Heart left ventricle (tissue), 16 donors: ENCODE measurements at regions not wholly inside any gene's neighbourhood (a gene's known extent, or its start where the extent isn't known, plus 50 kb on each side); places are given as distances from the start of the nearest gene placed in this dataset.
"Not testable (repeated sequence)": the region's sequence is repeated elsewhere in the genome, so short reads cannot be mapped to it uniquely, and the experiment has no call there.

Experiments used
- ATAC-seq, 4 donors: fragments of 200-7000 bp; cut with Tn5 transposase; one replicate each; pipeline ENCODE4 v1.9.1; 2020 to 2022; ENCODE audit warnings: moderate library complexity in 4 of 4, mild to moderate bottlenecking in 3 of 4, moderate number of reproducible peaks in 1 of 4
- DNase-seq, 5 donors: peaks; one replicate each; pipeline ENCODE4 v3.0.0-alpha.2; 2020
- H3K27ac ChIP-seq, 12 donors: fragments of 200-600 bp; sonication (generic) in 4 of 12; one replicate each; pipeline versions ENCODE4 v1.5.0 to v1.8.0; 2016 to 2022; ENCODE audit warnings: mild to moderate bottlenecking in 2 of 12
- H3K27me3 ChIP-seq, 9 donors: fragments of 200-600 bp; sonication (generic) in 2 of 9; one replicate each; pipeline versions ENCODE4 v1.5.1 to v1.8.0; 2016 to 2022; ENCODE audit warnings: mild to moderate bottlenecking in 3 of 9
- H3K36me3 ChIP-seq, 9 donors: fragments of 200-600 bp; sonication (generic) in 2 of 9; one replicate each; pipeline versions ENCODE4 v1.5.0 to v1.8.0; 2018 to 2022; ENCODE audit warnings: mild to moderate bottlenecking in 2 of 9
- H3K4me1 ChIP-seq, 12 donors: fragments of 200-600 bp; sonication (generic) in 4 of 12; one replicate each; pipeline versions ENCODE4 v1.5.0 to v1.8.0; 2016 to 2022; ENCODE audit warnings: mild to moderate bottlenecking in 3 of 12
- H3K4me3 ChIP-seq, 12 donors: fragments of 200-600 bp; sonication (generic) in 4 of 12; one replicate each; pipeline versions ENCODE4 v1.5.0 to v1.8.0; 2017 to 2022; ENCODE audit warnings: mild to moderate bottlenecking in 9 of 12, moderate library complexity in 4 of 12
- H3K9me3 ChIP-seq, 12 donors: fragments of 200-600 bp; sonication (generic) in 4 of 12; one replicate each; pipeline versions ENCODE4 v1.5.0 to v1.8.0; 2016 to 2022; ENCODE audit warnings: mild to moderate bottlenecking in 1 of 12
- CTCF ChIP-seq, 12 donors: fragments of 200-600 bp; sonication (generic) in 4 of 12; IDR thresholded peaks; one replicate each; pipeline versions ENCODE4 v1.5.0 to v1.8.0; 2018 to 2022; ENCODE audit warnings: antibody characterized with exemption in 12 of 12, mild to moderate bottlenecking in 5 of 12
- POLR2A ChIP-seq, 2 donors: fragments of 450-650 bp; IDR thresholded peaks; one replicate each; pipeline ENCODE4 v1.6.1; 2017; ENCODE audit warnings: antibody characterized with exemption in 2 of 2, mild to moderate bottlenecking in 2 of 2, moderate library complexity in 2 of 2
- WGBS, 4 donors: extraction: QIAGEN DNeasy Blood & Tissue Kit in 2 of 4; methylation state at CpG; one replicate each; pipeline versions ENCODE4 v1.1.5 to v1.1.7; 2013 to 2018; 5-methylcytosine and 5-hydroxymethylcytosine counted together
- intact Hi-C, 10 donors: fragments of 100-400 bp; cut with DNase I; formaldehyde crosslinking; loops; one replicate each; pipeline versions ENCODE4 v1.11.1 to v1.14.2; 2022
- donor health status: ischemic (EF 13 %, LVEDD 7.1; RV severe dilation, severe dysfunction).
- donor health status: healthy with polysubstance abuse.
- donor health status: DM: no; HTN: yes; CAD: no.
- donor health status: DM: no; HTN: no; CAD: no.
- donor health status: ischemic (EF 25% LVEDD 6.9; RV normal size, moderate dysfunction).
- donor health status: ischemic (EF 25% LVEDD 5.7; RV mildly dilated, moderate dysfunction).
- donor health status: healthy.
- donor health status: DM: yes; HTN: yes; CAD: no.
- donor health status: ischemic (EF 35%, LVEDD 5.7; RV mildly dilated, moderate dysfunction).
- donor health status: nonischemic (EF 11% LVEDD 7.7; RV severe dilation, severe dysfunction).
- donor health status: DM: yes; HTN: yes; CAD: no.
- donor health status: PGD.
- donor health status: ischemic (EF 29% LVEDD 5.4; RV normal size, mild dysfunction).
- donor health status: nonischemic (EF 23%, LVEDD 6.1; RV moderate dilation, normal function).

DNA sequence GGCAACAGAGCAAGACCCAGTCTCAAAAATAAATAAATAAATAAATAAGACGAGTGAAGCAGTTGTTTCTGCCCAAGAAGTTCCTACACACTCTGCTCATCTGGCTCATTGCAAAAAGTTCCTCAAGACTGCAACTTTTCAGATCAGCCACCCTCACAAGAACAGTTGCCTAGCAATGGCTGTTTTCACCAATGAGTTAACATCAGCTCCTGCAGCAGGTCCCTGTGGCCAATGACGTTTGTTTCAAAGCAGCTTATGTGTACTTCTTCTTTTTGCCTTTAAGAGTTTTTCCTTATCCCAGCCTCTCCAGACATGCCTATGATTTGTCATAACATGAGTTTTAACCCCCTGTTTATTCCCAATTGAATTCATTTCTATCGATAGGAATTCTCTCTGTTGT lies 118.4 kb upstream of the SPRED1 start:
- Histone ChIP-seq H3K36me3 (no peaks in the 10 kb centered on the region), H3K9me3 (peaks cover 0 to 9% (median 0%) of the 10 kb centered on the region in 12 donors), H3K4me3 (no peak overlapping the region), H3K4me1 (peaks cover 0 to 31% (median 9%) of the 10 kb centered on the region in 12 donors), H3K27ac (no peak overlapping the region), H3K27me3 (no peaks in the 10 kb centered on the region)
- ATAC-seq (no peak), DNase-seq (peak in 3 of 5 donors; percentile 16 to 48 (median 27))
- intact Hi-C loops = loop anchor here in 1 of 10 donors (5.0 kb wide), 2 partner anchors 62 to 118 kb away; partner anchors contain the start of gene SPRED1
- TF ChIP-seq CTCF (IDR thresholded peaks at IDR 0.05) = no peak
- TF ChIP-seq POLR2A (IDR thresholded peaks at IDR 0.05) = no peak
- WGBS, 4 donors = 47 to 55% (median 51%) methylated on average over 3 of the region's 3 CpGs

DNA sequence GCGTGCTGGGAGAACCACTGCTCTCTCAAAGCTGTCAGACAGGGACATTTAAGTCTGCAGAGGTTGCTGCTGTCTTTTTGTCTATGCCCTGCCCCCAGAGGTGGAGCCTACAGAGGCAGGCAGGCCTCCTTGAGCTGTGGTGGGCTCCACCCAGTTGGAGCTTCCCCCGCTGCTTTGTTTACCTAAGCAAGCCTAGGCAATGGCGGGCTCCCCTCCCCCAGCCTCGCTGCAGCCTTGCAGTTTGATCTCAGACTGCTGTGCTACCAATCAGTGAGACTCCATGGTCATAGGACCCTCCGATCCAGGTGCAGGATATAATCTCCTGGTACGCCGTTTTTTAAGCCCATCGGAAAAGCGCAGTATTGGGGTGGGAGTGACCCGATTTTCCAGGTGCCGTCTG lies 110.4 kb upstream of the SPRED1 start:
- ATAC-seq, H3K4me1 ChIP-seq, H3K4me3 ChIP-seq, intact Hi-C loops, H3K9me3 ChIP-seq, H3K36me3 ChIP-seq, H3K27me3 ChIP-seq, H3K27ac ChIP-seq, DNase-seq: not testable (repeated sequence)
- WGBS, 4 donors = 85 to 95% (median 91%) methylated on average over 10 to 11 of the region's 11 CpGs

DNA sequence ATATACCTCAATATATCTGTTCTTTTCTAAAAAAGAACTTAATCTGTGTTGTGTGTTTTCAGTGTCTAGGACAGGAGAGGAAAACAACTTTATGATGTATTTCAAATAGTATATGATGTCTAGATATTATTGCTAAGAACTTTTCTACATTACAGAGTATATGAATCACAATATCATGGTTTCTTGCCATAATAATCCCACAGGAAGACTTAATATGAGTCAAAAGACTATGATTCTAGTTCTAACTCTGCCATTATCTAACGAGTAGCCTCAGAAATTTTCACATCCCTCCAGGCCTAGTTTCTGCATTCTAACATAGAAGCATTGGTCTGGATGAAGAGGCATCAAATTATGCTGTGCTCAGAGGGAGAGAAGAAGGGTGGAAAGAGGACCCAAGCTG lies 107.7 kb upstream of the SPRED1 start:
- intact Hi-C loops = no loop called here
- peaks cover 0 to 5% (median under 1%) of the 10 kb centered on the region in 12 donors for H3K9me3 ChIP-seq
- DNase-seq (no peak), ATAC-seq (no peak)
- no peaks in the 10 kb centered on the region for H3K27me3 ChIP-seq
- WGBS, 4 donors = 61 to 71% (median 64%) methylated on average over 1 of the region's 1 CpG
- no peak overlapping the region for H3K4me3 ChIP-seq
- H3K27ac ChIP-seq = no peak overlapping the region
- no peaks in the 10 kb centered on the region for H3K4me1 ChIP-seq
- TF ChIP-seq POLR2A (IDR thresholded peaks at IDR 0.05) = no peak
- TF ChIP-seq CTCF (IDR thresholded peaks at IDR 0.05) = no peak
- no peaks in the 10 kb centered on the region for H3K36me3 ChIP-seq

GRCh38 chr15:38145651-38146111 lies 107.0 kb upstream of the SPRED1 start:
- TF ChIP-seq POLR2A (IDR thresholded peaks at IDR 0.05) (no peak), CTCF (IDR thresholded peaks at IDR 0.05) (no peak)
- no peak overlapping the region for H3K27ac ChIP-seq
- intact Hi-C loops = no loop called here
- H3K4me1 ChIP-seq = no peaks in the 10 kb centered on the region
- ATAC-seq (no peak), DNase-seq (peak in 1 of 5 donors; percentile 39)
- H3K4me3 ChIP-seq = no peak overlapping the region
- H3K27me3 ChIP-seq = no peaks in the 10 kb centered on the region
- WGBS, 4 donors = 74 to 81% (median 78%) methylated on average over 4 to 5 of the region's 5 CpGs
- H3K9me3 ChIP-seq = peaks cover 0 to 9% (median 7%) of the 10 kb centered on the region in 12 donors
- H3K36me3 ChIP-seq = no peaks in the 10 kb centered on the region

DNA sequence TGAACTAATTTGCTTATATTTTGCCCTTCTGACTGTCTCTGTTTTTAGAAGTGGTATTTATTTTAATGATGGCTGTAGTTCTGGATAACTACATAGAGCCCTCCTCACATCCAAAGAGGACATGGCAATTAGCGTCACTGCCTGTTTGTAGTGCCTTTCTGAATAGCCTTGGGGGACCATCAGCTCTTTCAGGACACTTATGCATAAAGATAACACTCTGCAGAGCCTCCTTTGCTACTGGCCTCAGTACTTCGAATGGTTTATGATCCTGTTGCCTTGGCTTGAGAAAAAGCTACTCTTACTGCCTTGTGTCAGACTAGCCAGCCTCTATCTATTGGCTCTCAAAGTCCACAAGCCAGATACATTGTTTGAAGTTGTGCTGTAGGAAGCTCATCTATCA lies 105.4 kb upstream of the SPRED1 start:
- Histone ChIP-seq H3K4me3 (no peak overlapping the region), H3K36me3 (no peaks in the 10 kb centered on the region), H3K4me1 (no peaks in the 10 kb centered on the region), H3K9me3 (peaks cover 0 to 22% (median 11%) of the 10 kb centered on the region in 12 donors), H3K27me3 (no peaks in the 10 kb centered on the region), H3K27ac (no peak overlapping the region)
- 58 to 72% (median 63%) methylated on average over 2 of the region's 2 CpGs for WGBS, 4 donors
- ATAC-seq = no peak
- TF ChIP-seq POLR2A (IDR thresholded peaks at IDR 0.05) (no peak), CTCF (IDR thresholded peaks at IDR 0.05) (no peak)
- no peak for DNase-seq
- intact Hi-C loops = no loop called here
